IMR-90 (cell line): ENCODE measurements at regions not wholly inside any gene's neighbourhood (a gene's known extent, or its start where the extent isn't known, plus 50 kb on each side); places are given as distances from the start of the nearest gene placed in this dataset.

Source experiments
- ATAC-seq: fragments of 200-7000 bp; cut with Tn5 transposase; 2 replicates; pipeline ENCODE4 v1.9.1; 2020; ENCODE audit warnings: low read depth, mild to moderate bottlenecking, moderate library complexity
- BruUV-seq: library from RNA; stranded (reverse); fragments of 400-500 nt; replicated peaks from 2 replicates; lab custom pipeline; 2021; lab: Mats Ljungman, UMichigan
- CTCF ChIA-PET: fragments of 300-600 bp; formaldehyde crosslinking; extraction: SDS; loops from one replicate; lab custom pipeline; 2021; ENCODE audit warnings: antibody characterized with exemption; lab: Yijun Ruan, JAX
- POLR2A ChIA-PET: fragments of 300-600 bp; sonication (Branson Sonifier 250); formaldehyde crosslinking; loops from one replicate; lab custom pipeline; 2022; ENCODE audit warnings: antibody characterized with exemption; ENCODE audit not compliant: unreplicated experiment; lab: Charles Lee
- DNase-seq: peaks from one replicate; pipeline ENCODE4 v3.0.0; 2013
- H2AFZ ChIP-seq: replicated peaks from 2 replicates; pipeline ENCODE3; 2013; ENCODE audit warnings: low read length, mild to moderate bottlenecking; ENCODE audit not compliant: poor library complexity
- H2AK5ac ChIP-seq: 2 replicates; pipeline ENCODE4 v1.6.1; 2013; ENCODE audit warnings: low read depth, low read length, inconsistent platforms
- H2AK9ac ChIP-seq: replicated peaks from 2 replicates; pipeline ENCODE3; 2013; ENCODE audit warnings: mild to moderate bottlenecking, low read depth, low read length, moderate library complexity; ENCODE audit not compliant: poor library complexity
- H2BK120ac ChIP-seq: 2 replicates; pipeline ENCODE4 v1.6.1; 2013; ENCODE audit warnings: low read depth, low read length, inconsistent platforms
- H2BK15ac ChIP-seq: 3 replicates; pipeline ENCODE4 v1.6.1; 2013; ENCODE audit warnings: low read depth, low read length, inconsistent platforms
- H2BK20ac ChIP-seq: 2 replicates; pipeline ENCODE4 v1.6.1; 2013; ENCODE audit warnings: low read depth, mild to moderate bottlenecking, inconsistent platforms, low read length, moderate library complexity
- H2BK5ac ChIP-seq: 2 replicates; pipeline ENCODE4 v1.6.1; 2013; ENCODE audit warnings: mild to moderate bottlenecking, low read depth, low read length, inconsistent platforms; ENCODE audit not compliant: poor library complexity, severe bottlenecking
- H3K14ac ChIP-seq: replicated peaks from 2 replicates; pipeline ENCODE4 v1.6.1; 2013; ENCODE audit warnings: low read depth, low read length, inconsistent platforms
- H3K18ac ChIP-seq: 2 replicates; pipeline ENCODE4 v1.6.1; 2013; ENCODE audit warnings: low read depth, low read length, control low read depth
- H3K23ac ChIP-seq: 2 replicates; pipeline ENCODE4 v1.6.1; 2013; ENCODE audit warnings: low read depth, low read length, inconsistent platforms
- H3K27ac ChIP-seq: 2 replicates; pipeline ENCODE4 v1.5.1; 2013; ENCODE audit warnings: mild to moderate bottlenecking, control low read depth, low read length; ENCODE audit not compliant: insufficient read depth
- H3K27me3 ChIP-seq: 2 replicates; pipeline ENCODE4 v1.6.1; 2013; ENCODE audit warnings: low read length; ENCODE audit not compliant: control insufficient read depth, insufficient read depth
- H3K36me3 ChIP-seq: 2 replicates; pipeline ENCODE4 v1.6.1; 2013; ENCODE audit warnings: low read length, mixed read lengths; ENCODE audit not compliant: control insufficient read depth, insufficient read depth
- H3K4ac ChIP-seq: 2 replicates; pipeline ENCODE4 v1.6.1; 2013; ENCODE audit warnings: low read depth, low read length, inconsistent platforms
- H3K4me1 ChIP-seq: 2 replicates; pipeline ENCODE4 v1.6.1; 2013; ENCODE audit warnings: low read length, mixed read lengths; ENCODE audit not compliant: control insufficient read depth, insufficient read depth
- H3K4me2 ChIP-seq: 2 replicates; pipeline ENCODE4 v1.6.1; 2013; ENCODE audit warnings: low read depth, mild to moderate bottlenecking, control low read depth, low read length, moderate library complexity
- H3K4me3 ChIP-seq: 2 replicates; pipeline ENCODE4 v1.5.1; 2013; ENCODE audit warnings: low read depth, mild to moderate bottlenecking, control low read depth, low read length, moderate library complexity; ENCODE audit not compliant: insufficient read depth
- H3K56ac ChIP-seq: 2 replicates; pipeline ENCODE4 v1.6.1; 2013; ENCODE audit warnings: low read length, inconsistent platforms; ENCODE audit not compliant: insufficient read depth; ENCODE audit errors: extremely low read depth
- H3K79me1 ChIP-seq, 2 experiments: 2 replicates each; pipeline ENCODE4 v1.6.1; 2013; ENCODE audit warnings: low read length in 2 of 2, inconsistent platforms in 1 of 2, low read depth in 1 of 2
- H3K9ac ChIP-seq: 2 replicates; pipeline ENCODE4 v1.6.1; 2013; ENCODE audit warnings: low read depth, low read length, control low read depth
- H3K9me1 ChIP-seq: 2 replicates; pipeline ENCODE4 v1.6.1; 2013; ENCODE audit warnings: low read length, inconsistent platforms; ENCODE audit not compliant: insufficient read depth
- H3K9me3 ChIP-seq: 2 replicates; pipeline ENCODE4 v1.6.1; 2013; ENCODE audit warnings: low read length; ENCODE audit not compliant: control insufficient read depth, insufficient read depth
- H4K20me1 ChIP-seq: 2 replicates; pipeline ENCODE4 v1.6.1; 2013; ENCODE audit warnings: low read length, inconsistent platforms; ENCODE audit not compliant: insufficient read depth
- H4K5ac ChIP-seq: 2 replicates; pipeline ENCODE4 v1.6.1; 2013; ENCODE audit warnings: mild to moderate bottlenecking, low read depth, low read length, control low read depth
- H4K8ac ChIP-seq, 2 experiments: 2 replicates each; pipeline ENCODE4 v1.6.1; 2013; ENCODE audit warnings: low read depth in 2 of 2, low read length in 2 of 2, control low read depth in 1 of 2, inconsistent platforms in 1 of 2
- H4K91ac ChIP-seq: 2 replicates; pipeline ENCODE4 v1.6.1; 2013; ENCODE audit warnings: low read depth, low read length, inconsistent platforms; ENCODE audit not compliant: insufficient read depth
- BHLHE40 ChIP-seq: fragments of 150-350 bp; IDR thresholded peaks from 2 replicates; pipeline ENCODE4 v1.6.1; 2016; ENCODE audit warnings: mild to moderate bottlenecking, low read depth, low read length
- CEBPB ChIP-seq: IDR thresholded peaks from 2 replicates; pipeline ENCODE4 v1.6.1; 2012; ENCODE audit warnings: low read depth, low read length, improper control_type of control experiment
- CHD1 ChIP-seq: IDR thresholded peaks from 2 replicates; pipeline ENCODE4 v1.6.1; 2012; ENCODE audit warnings: low read depth, low read length, improper control_type of control experiment
- CTCF ChIP-seq: conservative IDR thresholded peaks from 2 replicates; pipeline ENCODE4 v1.5.1; 2012; ENCODE audit warnings: mild to moderate bottlenecking, low read depth, low read length, improper control_type of control experiment
- ELK1 ChIP-seq: fragments of 150-350 bp; IDR thresholded peaks from 2 replicates; pipeline ENCODE4 v1.6.1; 2016; ENCODE audit warnings: low read depth, mild to moderate bottlenecking, low read length, moderate library complexity, borderline replicate concordance
- FOS ChIP-seq: fragments of 150-350 bp; IDR thresholded peaks from 2 replicates; pipeline ENCODE4 v1.6.1; 2016; ENCODE audit warnings: low read depth, low read length
- MAFK ChIP-seq: IDR thresholded peaks from 2 replicates; pipeline ENCODE4 v1.6.1; 2012; ENCODE audit warnings: low read depth, low read length, improper control_type of control experiment
- MAZ ChIP-seq: IDR thresholded peaks from 2 replicates; pipeline ENCODE4 v1.6.1; 2012; ENCODE audit warnings: low read depth, mild to moderate bottlenecking, low read length, improper control_type of control experiment, moderate library complexity, borderline replicate concordance
- MXI1 ChIP-seq: IDR thresholded peaks from 2 replicates; pipeline ENCODE4 v1.6.1; 2012; ENCODE audit warnings: low read depth, mild to moderate bottlenecking, low read length, moderate library complexity, borderline replicate concordance
- NFE2L2 ChIP-seq: fragments of 150-350 bp; IDR thresholded peaks from 2 replicates; pipeline ENCODE4 v1.6.1; 2016; ENCODE audit warnings: low read depth, mild to moderate bottlenecking, low read length
- POLR2A ChIP-seq: IDR thresholded peaks from 2 replicates; pipeline ENCODE4 v1.6.1; 2012; ENCODE audit warnings: mild to moderate bottlenecking, low read depth, low read length
- RAD21 ChIP-seq: IDR thresholded peaks from 2 replicates; pipeline ENCODE4 v1.6.1; 2012; ENCODE audit warnings: low read length, improper control_type of control experiment
- RCOR1 ChIP-seq: IDR thresholded peaks from 2 replicates; pipeline ENCODE4 v1.6.1; 2012; ENCODE audit warnings: mild to moderate bottlenecking, low read length, improper control_type of control experiment; ENCODE audit not compliant: insufficient replicate concordance
- RFX5 ChIP-seq: IDR thresholded peaks from 2 replicates; pipeline ENCODE4 v1.8.0; 2012; ENCODE audit warnings: low read depth, mild to moderate bottlenecking, low read length, moderate library complexity
- SMC3 ChIP-seq: fragments of 150-350 bp; IDR thresholded peaks from 2 replicates; pipeline ENCODE4 v1.6.1; 2016; ENCODE audit warnings: low read depth, mild to moderate bottlenecking, antibody characterized with exemption, low read length, moderate library complexity
- USF2 ChIP-seq: fragments of 150-350 bp; IDR thresholded peaks from 2 replicates; pipeline ENCODE4 v1.6.1; 2017; ENCODE audit warnings: mild to moderate bottlenecking, antibody characterized with exemption, low read length, low read depth
- WGBS, 2 experiments: methylation state at CpG; one replicate each; pipeline versions ENCODE4 v1.1.5 to v1.1.7; 2013; ENCODE audit warnings: missing lambda C conversion rate in 2 of 2; ENCODE audit not compliant: insufficient read length in 1 of 2; ENCODE audit errors: extremely low coverage in 2 of 2; 5-methylcytosine and 5-hydroxymethylcytosine counted together
- dilution Hi-C: fragments of 300-500 bp; cut with HindIII; formaldehyde crosslinking; loops from one replicate; pipeline ENCODE4 v1.14.3; 2018; ENCODE audit warnings: low sequenced_read_pairs; ENCODE audit not compliant: unreplicated experiment
- in situ Hi-C: fragments of 300-500 bp; cut with MboI; formaldehyde crosslinking; loops from 3 replicates; pipeline ENCODE4 v1.14.3; 2019; ENCODE audit warnings: low sequenced_read_pairs, inconsistent platforms, mixed read lengths
- intact Hi-C: fragments of 100-400 bp; cut with micrococcal nuclease; formaldehyde crosslinking; loops from 2 replicates; pipeline ENCODE4 v1.10.0; 2022

GRCh38 chr6:71808865-71809264, 77.5 kb upstream of the RIMS1 start:
- Histone ChIP-seq H4K91ac (no peak overlapping the region), H3K56ac (no peak overlapping the region), H3K14ac (no peak overlapping the region), H3K18ac (no peak overlapping the region), H2BK15ac (no peak overlapping the region), H3K9me1 (no peaks in the 10 kb centered on the region), H3K23ac (no peak overlapping the region), H3K36me3 (no peaks in the 10 kb centered on the region), H2BK120ac (no peak overlapping the region), H2AK5ac (no peak overlapping the region), H3K9ac (no peak overlapping the region), H3K4ac (no peak overlapping the region), H3K4me1 (no peaks in the 10 kb centered on the region), H2AK9ac (no peak overlapping the region), H2AFZ (no peak overlapping the region), H4K8ac (no peak overlapping the region), H2BK20ac (no peak overlapping the region), H3K4me3 (no peak overlapping the region), H3K4me2 (no peak overlapping the region), H3K9me3 (no peaks in the 10 kb centered on the region), H3K27me3 (no peaks in the 10 kb centered on the region), H4K20me1 (no peaks in the 10 kb centered on the region), H3K27ac (no peak overlapping the region), H3K79me1 (no peaks in the 10 kb centered on the region), H2BK5ac (no peak overlapping the region), H4K5ac (no peak overlapping the region)
- intact Hi-C loops = no loop called here
- in situ Hi-C loops = no loop called here
- DNase-seq (no peak), ATAC-seq (no peak)
- ChIA-PET CTCF (no interaction called here), POLR2A (no interaction called here)
- BruUV-seq = no TSS peak
- TF ChIP-seq CHD1 = no peak
- no peak for TF ChIP-seq MAZ
- TF ChIP-seq FOS = no peak
- TF ChIP-seq BHLHE40 = no peak
- TF ChIP-seq RAD21 = no peak
- TF ChIP-seq RFX5 = no peak
- no peak for TF ChIP-seq CTCF
- TF ChIP-seq ELK1 = no peak
- TF ChIP-seq SMC3 = no peak
- no peak for TF ChIP-seq RCOR1
- no peak for TF ChIP-seq MAFK
- TF ChIP-seq USF2 = no peak
- no peak for TF ChIP-seq NFE2L2
- no peak for TF ChIP-seq CEBPB
- TF ChIP-seq MXI1 = no peak
- TF ChIP-seq POLR2A = no peak
- dilution Hi-C loops = no loop called here
- no CpG with 5 or more reads among the region's 1 CpG for WGBS, 2 experiments
